ENCODE measurements at regions not wholly inside any gene's neighbourhood (a gene's known extent, or its start where the extent isn't known, plus 50 kb on each side); places are given as distances from the start of the nearest gene placed in this dataset.

GRCh38 chr1:232182236-232182635, 447.7 kb downstream of the SIPA1L2 start:
- peaks cover 0 to 7% (median 5%) of the 10 kb centered on the region in 5 donors for H3K4me1 ChIP-seq (ENCODE audit: control insufficient read depth in 5 of 5, insufficient read depth in 5 of 5, low read length in 5 of 5)
- H3K9ac ChIP-seq (ENCODE audit: low read length in 5 of 5), result no peak overlapping the region
- H3K27ac ChIP-seq (ENCODE audit: low read depth, low read length), result no peak overlapping the region
- H3K27me3 ChIP-seq (ENCODE audit: control insufficient read depth in 5 of 5, insufficient read depth in 4 of 5, low read length in 5 of 5), result no peaks in the 10 kb centered on the region
- H3K4me3 ChIP-seq (ENCODE audit: low read depth in 1 of 5, low read length in 5 of 5), result no peak overlapping the region
- no peaks in the 10 kb centered on the region for H3K9me3 ChIP-seq (ENCODE audit: control insufficient read depth in 5 of 5, low read length in 5 of 5)
- H3K36me3 ChIP-seq (ENCODE audit: control insufficient read depth in 5 of 5, insufficient read depth in 5 of 5, low read length in 5 of 5), result no peaks in the 10 kb centered on the region

GRCh38 chr1:232180779-232181136, 449.2 kb downstream of the SIPA1L2 start:
- Histone ChIP-seq H3K4me3 (ENCODE audit: low read depth in 1 of 5, low read length in 5 of 5) (no peak overlapping the region), H3K27ac (ENCODE audit: low read depth, low read length) (no peak overlapping the region), H3K9ac (ENCODE audit: low read length in 5 of 5) (no peak overlapping the region), H3K4me1 (ENCODE audit: control insufficient read depth in 5 of 5, insufficient read depth in 5 of 5, low read length in 5 of 5) (peaks cover 0 to 7% (median 5%) of the 10 kb centered on the region in 5 donors), H3K27me3 (ENCODE audit: control insufficient read depth in 5 of 5, insufficient read depth in 4 of 5, low read length in 5 of 5) (no peaks in the 10 kb centered on the region), H3K36me3 (ENCODE audit: control insufficient read depth in 5 of 5, insufficient read depth in 5 of 5, low read length in 5 of 5) (no peaks in the 10 kb centered on the region), H3K9me3 (ENCODE audit: control insufficient read depth in 5 of 5, low read length in 5 of 5) (no peaks in the 10 kb centered on the region)

GRCh38 chr1:232179896-232180778, 449.8 kb downstream of the SIPA1L2 start:
- peaks cover 0 to 7% (median 5%) of the 10 kb centered on the region in 5 donors for H3K4me1 ChIP-seq (ENCODE audit: control insufficient read depth in 5 of 5, insufficient read depth in 5 of 5, low read length in 5 of 5)
- H3K4me3 ChIP-seq (ENCODE audit: low read depth in 1 of 5, low read length in 5 of 5), result no peak overlapping the region
- no peaks in the 10 kb centered on the region for H3K9me3 ChIP-seq (ENCODE audit: control insufficient read depth in 5 of 5, low read length in 5 of 5)
- H3K27me3 ChIP-seq (ENCODE audit: control insufficient read depth in 5 of 5, insufficient read depth in 4 of 5, low read length in 5 of 5), result no peaks in the 10 kb centered on the region
- no peak overlapping the region for H3K27ac ChIP-seq (ENCODE audit: low read depth, low read length)
- H3K9ac ChIP-seq (ENCODE audit: low read length in 5 of 5), result no peak overlapping the region
- no peaks in the 10 kb centered on the region for H3K36me3 ChIP-seq (ENCODE audit: control insufficient read depth in 5 of 5, insufficient read depth in 5 of 5, low read length in 5 of 5)

- H3K36me3 ChIP-seq (ENCODE audit: control insufficient read depth in 5 of 5, insufficient read depth in 5 of 5, low read length in 5 of 5), result no peaks in the 10 kb centered on the region
- H3K9me3 ChIP-seq (ENCODE audit: control insufficient read depth in 5 of 5, low read length in 5 of 5), result no peaks in the 10 kb centered on the region
- H3K4me3 ChIP-seq (ENCODE audit: low read depth in 1 of 5, low read length in 5 of 5), result no peak overlapping the region
- no peak overlapping the region for H3K9ac ChIP-seq (ENCODE audit: low read length in 5 of 5)
- H3K27ac ChIP-seq (ENCODE audit: low read depth, low read length), result no peak overlapping the region
- H3K27me3 ChIP-seq (ENCODE audit: control insufficient read depth in 5 of 5, insufficient read depth in 4 of 5, low read length in 5 of 5), result no peaks in the 10 kb centered on the region
- H3K4me1 ChIP-seq (ENCODE audit: control insufficient read depth in 5 of 5, insufficient read depth in 5 of 5, low read length in 5 of 5), result peaks cover 0 to 9% (median 5%) of the 10 kb centered on the region in 5 donors
Measured at GRCh38 chr1:232178191-232178590, 451.7 kb downstream of the SIPA1L2 start.

- Histone ChIP-seq H3K27me3 (ENCODE audit: control insufficient read depth in 5 of 5, insufficient read depth in 4 of 5, low read length in 5 of 5) (no peaks in the 10 kb centered on the region), H3K9me3 (ENCODE audit: control insufficient read depth in 5 of 5, low read length in 5 of 5) (no peaks in the 10 kb centered on the region), H3K27ac (ENCODE audit: low read depth, low read length) (no peak overlapping the region), H3K4me3 (ENCODE audit: low read depth in 1 of 5, low read length in 5 of 5) (no peak overlapping the region), H3K36me3 (ENCODE audit: control insufficient read depth in 5 of 5, insufficient read depth in 5 of 5, low read length in 5 of 5) (no peaks in the 10 kb centered on the region), H3K9ac (ENCODE audit: low read length in 5 of 5) (no peak overlapping the region), H3K4me1 (ENCODE audit: control insufficient read depth in 5 of 5, insufficient read depth in 5 of 5, low read length in 5 of 5) (peaks cover 0 to 9% (median 5%) of the 10 kb centered on the region in 5 donors)
Measured at GRCh38 chr1:232177438-232177837, 452.5 kb downstream of the SIPA1L2 start.

- peaks cover 0 to 9% (median 5%) of the 10 kb centered on the region in 5 donors for H3K4me1 ChIP-seq (ENCODE audit: control insufficient read depth in 5 of 5, insufficient read depth in 5 of 5, low read length in 5 of 5)
- no peaks in the 10 kb centered on the region for H3K9me3 ChIP-seq (ENCODE audit: control insufficient read depth in 5 of 5, low read length in 5 of 5)
- no peaks in the 10 kb centered on the region for H3K36me3 ChIP-seq (ENCODE audit: control insufficient read depth in 5 of 5, insufficient read depth in 5 of 5, low read length in 5 of 5)
- no peak overlapping the region for H3K27ac ChIP-seq (ENCODE audit: low read depth, low read length)
- no peak overlapping the region for H3K4me3 ChIP-seq (ENCODE audit: low read depth in 1 of 5, low read length in 5 of 5)
- no peak overlapping the region for H3K9ac ChIP-seq (ENCODE audit: low read length in 5 of 5)
- no peaks in the 10 kb centered on the region for H3K27me3 ChIP-seq (ENCODE audit: control insufficient read depth in 5 of 5, insufficient read depth in 4 of 5, low read length in 5 of 5)
Measured at GRCh38 chr1:232176222-232176621, 453.7 kb downstream of the SIPA1L2 start.

- Histone ChIP-seq H3K36me3 (ENCODE audit: control insufficient read depth in 5 of 5, insufficient read depth in 5 of 5, low read length in 5 of 5) (no peaks in the 10 kb centered on the region), H3K9me3 (ENCODE audit: control insufficient read depth in 5 of 5, low read length in 5 of 5) (no peaks in the 10 kb centered on the region), H3K9ac (ENCODE audit: low read length in 5 of 5) (no peak overlapping the region), H3K27me3 (ENCODE audit: control insufficient read depth in 5 of 5, insufficient read depth in 4 of 5, low read length in 5 of 5) (no peaks in the 10 kb centered on the region), H3K4me3 (ENCODE audit: low read depth in 1 of 5, low read length in 5 of 5) (no peak overlapping the region), H3K4me1 (ENCODE audit: control insufficient read depth in 5 of 5, insufficient read depth in 5 of 5, low read length in 5 of 5) (peaks cover 0 to 4% (median 0%) of the 10 kb centered on the region in 5 donors), H3K27ac (ENCODE audit: low read depth, low read length) (no peak overlapping the region)
Measured at GRCh38 chr1:232174306-232174705, 455.6 kb downstream of the SIPA1L2 start.

GRCh38 chr1:232172563-232172962, 457.4 kb downstream of the SIPA1L2 start:
- Histone ChIP-seq H3K27ac (ENCODE audit: low read depth, low read length) (no peak overlapping the region), H3K27me3 (ENCODE audit: control insufficient read depth in 5 of 5, insufficient read depth in 4 of 5, low read length in 5 of 5) (no peaks in the 10 kb centered on the region), H3K9ac (ENCODE audit: low read length in 5 of 5) (no peak overlapping the region), H3K9me3 (ENCODE audit: control insufficient read depth in 5 of 5, low read length in 5 of 5) (no peaks in the 10 kb centered on the region), H3K4me3 (ENCODE audit: low read depth in 1 of 5, low read length in 5 of 5) (no peak overlapping the region), H3K4me1 (ENCODE audit: control insufficient read depth in 5 of 5, insufficient read depth in 5 of 5, low read length in 5 of 5) (peaks cover 0 to 4% (median 0%) of the 10 kb centered on the region in 5 donors), H3K36me3 (ENCODE audit: control insufficient read depth in 5 of 5, insufficient read depth in 5 of 5, low read length in 5 of 5) (no peaks in the 10 kb centered on the region)

- Histone ChIP-seq H3K4me3 (ENCODE audit: low read depth in 1 of 5, low read length in 5 of 5) (no peak overlapping the region), H3K27ac (ENCODE audit: low read depth, low read length) (no peak overlapping the region), H3K9me3 (ENCODE audit: control insufficient read depth in 5 of 5, low read length in 5 of 5) (peaks cover 0 to 5% (median 1%) of the 10 kb centered on the region in 5 donors), H3K36me3 (ENCODE audit: control insufficient read depth in 5 of 5, insufficient read depth in 5 of 5, low read length in 5 of 5) (no peaks in the 10 kb centered on the region), H3K27me3 (ENCODE audit: control insufficient read depth in 5 of 5, insufficient read depth in 4 of 5, low read length in 5 of 5) (no peaks in the 10 kb centered on the region), H3K9ac (ENCODE audit: low read length in 5 of 5) (no peak overlapping the region), H3K4me1 (ENCODE audit: control insufficient read depth in 5 of 5, insufficient read depth in 5 of 5, low read length in 5 of 5) (peaks cover 0 to 4% (median 0%) of the 10 kb centered on the region in 5 donors)
Measured at GRCh38 chr1:232170909-232171308, 459.0 kb downstream of the SIPA1L2 start.

GRCh38 chr1:232169436-232169835, 460.5 kb downstream of the SIPA1L2 start:
- H3K27me3 ChIP-seq (ENCODE audit: control insufficient read depth in 5 of 5, insufficient read depth in 4 of 5, low read length in 5 of 5), result no peaks in the 10 kb centered on the region
- peaks cover 0 to 3% (median 0%) of the 10 kb centered on the region in 5 donors for H3K4me1 ChIP-seq (ENCODE audit: control insufficient read depth in 5 of 5, insufficient read depth in 5 of 5, low read length in 5 of 5)
- no peak overlapping the region for H3K4me3 ChIP-seq (ENCODE audit: low read depth in 1 of 5, low read length in 5 of 5)
- no peaks in the 10 kb centered on the region for H3K36me3 ChIP-seq (ENCODE audit: control insufficient read depth in 5 of 5, insufficient read depth in 5 of 5, low read length in 5 of 5)
- H3K9ac ChIP-seq (ENCODE audit: low read length in 5 of 5), result no peak overlapping the region
- H3K9me3 ChIP-seq (ENCODE audit: control insufficient read depth in 5 of 5, low read length in 5 of 5), result peaks cover 0 to 10% (median 2%) of the 10 kb centered on the region in 5 donors
- no peak overlapping the region for H3K27ac ChIP-seq (ENCODE audit: low read depth, low read length)
